Ovary (tissue), 7 donors: ENCODE measurements at regions not wholly inside any gene's neighbourhood (a gene's known extent, or its start where the extent isn't known, plus 50 kb on each side); places are given as distances from the start of the nearest gene placed in this dataset.
"Not testable (repeated sequence)": the region's sequence is repeated elsewhere in the genome, so short reads cannot be mapped to it uniquely, and the experiment has no call there.

ENCODE experiments used
- DNase-seq, 5 donors: peaks; one replicate each; pipeline ENCODE4 v3.0.0-alpha.2; 2019 to 2020
- H3K27ac ChIP-seq, 2 donors: fragments of 200-600 bp; one replicate each; pipeline versions ENCODE4 v1.5.1 to v1.8.0; 2019 to 2022
- H3K27me3 ChIP-seq: fragments of 200-600 bp; one replicate; pipeline ENCODE4 v1.8.0; 2022
- H3K36me3 ChIP-seq: fragments of 200-600 bp; sonication (generic); one replicate; pipeline ENCODE4 v1.5.1; 2019
- H3K4me1 ChIP-seq: one replicate; pipeline ENCODE4 v1.8.1; 2013; ENCODE audit warnings: mild to moderate bottlenecking, moderate library complexity; ENCODE audit not compliant: insufficient read depth
- H3K4me3 ChIP-seq: fragments of 200-600 bp; sonication (generic); one replicate; pipeline ENCODE4 v1.5.1; 2017
- H3K9me3 ChIP-seq, 2 donors: fragments of 200-600 bp in 1 of 2; sonication (generic) in 1 of 2; one replicate each; pipeline versions ENCODE4 v1.5.1 to v1.8.1; 2013 to 2019; ENCODE audit warnings: mild to moderate bottlenecking in 1 of 2, moderate library complexity in 1 of 2
- EP300 ChIP-seq: sonication (generic); formaldehyde crosslinking; IDR thresholded peaks from one replicate; pipeline ENCODE4 v1.6.1; 2017; ENCODE audit warnings: antibody characterized with exemption
- POLR2A ChIP-seq: fragments of 450-650 bp; IDR thresholded peaks from one replicate; pipeline ENCODE4 v1.6.1; 2017; ENCODE audit warnings: antibody characterized with exemption, mild to moderate bottlenecking, moderate library complexity
- WGBS, 3 donors: extraction: QIAGEN DNeasy Blood & Tissue Kit in 1 of 3; methylation state at CpG; one replicate each; pipeline versions ENCODE4 v1.1.5 to v1.1.7; 2013 to 2017; 5-methylcytosine and 5-hydroxymethylcytosine counted together
- intact Hi-C, 4 donors: fragments of 100-400 bp; cut with DNase I; formaldehyde crosslinking; loops; one replicate each; pipeline versions ENCODE4 v1.11.0 to v1.15.1; 2022 to 2023
- TF ChIP-seq, protein P1 (sequence below), 3 donors: fragments of 450-650 bp in 2 of 3; fragments of 200-600 bp in 1 of 3; IDR thresholded peaks; one replicate each; pipeline versions ENCODE4 v1.5.1 to v1.8.0; 2016 to 2022; ENCODE audit warnings: antibody characterized with exemption in 3 of 3, mild to moderate bottlenecking in 1 of 3
- donor health status: DM: no; HTN: no; CAD: no; lungs with moderate emphysema.
- donor health status: DM: no; HTN: no; CAD: no.
- donor health status: Bipolar disorder and iron deficiency.
- donor health status: DM: no; HTN: no; CAD: no.
- donor health status: DM: yes; HTN: yes; CAD: no.

DNA sequence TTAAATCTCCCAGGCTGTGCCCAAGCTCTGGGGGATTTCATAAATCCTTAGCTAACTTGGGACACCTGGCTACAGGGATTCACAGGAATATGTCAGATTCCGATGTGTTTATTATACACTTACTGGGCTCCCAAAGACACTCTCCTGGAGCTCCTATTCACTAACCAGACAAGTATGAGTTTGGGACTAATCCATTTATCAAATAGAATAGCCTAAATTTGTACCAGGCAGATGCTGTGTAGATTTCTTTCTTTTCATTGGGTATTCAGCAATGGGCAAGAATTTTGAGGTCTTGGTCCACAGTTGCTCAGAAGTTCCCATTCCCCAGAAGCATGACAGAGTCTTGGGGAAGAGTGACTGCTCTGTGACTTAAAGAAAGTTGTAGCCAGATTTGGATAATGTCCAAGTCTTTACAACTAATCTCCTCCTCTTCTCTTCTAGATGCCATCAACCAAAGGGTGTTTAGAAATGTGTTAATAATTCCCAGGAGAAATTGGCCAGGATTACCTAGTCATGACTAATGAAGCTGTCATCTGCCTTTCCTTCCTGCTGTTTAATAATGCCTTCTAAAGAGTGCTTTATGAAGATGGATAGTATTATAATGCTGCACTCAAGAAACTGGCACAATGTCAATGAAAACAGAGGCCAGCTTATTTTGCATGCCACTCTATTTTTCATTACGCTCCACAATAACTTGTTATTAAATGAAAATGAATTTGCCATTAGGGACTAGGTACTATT, 120.9 kb downstream of the CHIC2 start:
- 78 to 80% (median 80%) methylated on average over 2 of the region's 2 CpGs for WGBS, 3 donors
- no peaks in the 10 kb centered on the region for H3K27me3 ChIP-seq
- DNase-seq, result no peak
- intact Hi-C loops, result no loop called here
- no peaks in the 10 kb centered on the region for H3K9me3 ChIP-seq
- no peaks in the 10 kb centered on the region for H3K36me3 ChIP-seq
- no peaks in the 10 kb centered on the region for H3K4me1 ChIP-seq
- H3K27ac ChIP-seq, result no peak overlapping the region
- no peak for TF ChIP-seq EP300
- no peak for TF ChIP-seq POLR2A
- TF ChIP-seq, protein P1, sequence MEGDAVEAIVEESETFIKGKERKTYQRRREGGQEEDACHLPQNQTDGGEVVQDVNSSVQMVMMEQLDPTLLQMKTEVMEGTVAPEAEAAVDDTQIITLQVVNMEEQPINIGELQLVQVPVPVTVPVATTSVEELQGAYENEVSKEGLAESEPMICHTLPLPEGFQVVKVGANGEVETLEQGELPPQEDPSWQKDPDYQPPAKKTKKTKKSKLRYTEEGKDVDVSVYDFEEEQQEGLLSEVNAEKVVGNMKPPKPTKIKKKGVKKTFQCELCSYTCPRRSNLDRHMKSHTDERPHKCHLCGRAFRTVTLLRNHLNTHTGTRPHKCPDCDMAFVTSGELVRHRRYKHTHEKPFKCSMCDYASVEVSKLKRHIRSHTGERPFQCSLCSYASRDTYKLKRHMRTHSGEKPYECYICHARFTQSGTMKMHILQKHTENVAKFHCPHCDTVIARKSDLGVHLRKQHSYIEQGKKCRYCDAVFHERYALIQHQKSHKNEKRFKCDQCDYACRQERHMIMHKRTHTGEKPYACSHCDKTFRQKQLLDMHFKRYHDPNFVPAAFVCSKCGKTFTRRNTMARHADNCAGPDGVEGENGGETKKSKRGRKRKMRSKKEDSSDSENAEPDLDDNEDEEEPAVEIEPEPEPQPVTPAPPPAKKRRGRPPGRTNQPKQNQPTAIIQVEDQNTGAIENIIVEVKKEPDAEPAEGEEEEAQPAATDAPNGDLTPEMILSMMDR (IDR thresholded peaks at IDR 0.05), result no peak
- no peak overlapping the region for H3K4me3 ChIP-seq

DNA sequence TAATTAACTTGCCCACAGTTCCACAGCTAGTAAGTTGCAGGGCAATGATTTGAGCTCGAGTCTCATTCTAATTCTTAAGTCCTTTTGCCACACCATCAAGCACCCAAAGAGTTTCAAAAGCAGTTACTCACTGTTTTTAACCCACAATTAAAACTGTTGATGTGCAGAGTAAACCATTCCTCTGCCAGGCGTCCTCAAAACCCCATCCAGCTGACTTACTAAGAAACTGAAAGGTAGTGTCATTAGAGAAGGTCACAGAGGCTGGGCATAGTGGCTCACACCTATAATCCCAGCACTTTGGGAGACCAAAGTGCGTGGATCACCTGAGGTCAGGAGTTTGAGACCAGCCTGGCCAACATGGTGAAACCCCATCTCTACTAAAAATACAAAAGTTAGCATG, 121.7 kb downstream of the CHIC2 start:
- Histone ChIP-seq H3K9me3 (no peaks in the 10 kb centered on the region), H3K4me3 (no peak overlapping the region), H3K27me3 (no peaks in the 10 kb centered on the region), H3K4me1 (no peaks in the 10 kb centered on the region), H3K27ac (no peak overlapping the region), H3K36me3 (no peaks in the 10 kb centered on the region)
- DNase-seq, result no peak
- intact Hi-C loops, result no loop called here
- TF ChIP-seq EP300 (no peak), POLR2A (no peak)
- TF ChIP-seq, protein P1 (IDR thresholded peaks at IDR 0.05), result no peak
- WGBS, 3 donors, result 76 to 90% (median 84%) methylated on average over 3 of the region's 3 CpGs

DNA sequence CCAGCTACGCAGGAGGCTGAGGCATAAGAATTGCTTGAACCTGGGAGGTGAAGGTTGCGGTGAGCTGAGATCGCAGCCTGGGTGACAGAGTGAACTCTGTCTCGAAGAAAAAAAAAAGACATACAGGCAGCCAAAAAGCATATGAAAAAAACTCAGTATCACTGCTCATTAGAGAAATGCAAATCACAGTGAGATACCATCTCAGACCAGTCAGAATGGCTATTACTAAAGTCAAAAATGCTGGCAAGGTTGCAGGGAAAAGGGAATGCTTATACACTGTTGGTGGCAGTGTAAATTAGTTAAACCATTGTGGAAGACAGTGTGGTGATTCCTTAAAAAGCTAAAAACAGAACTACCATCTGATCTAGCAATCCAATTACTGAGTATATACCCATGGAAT, 123.1 kb downstream of the CHIC2 start:
- intact Hi-C loops, result no loop called here
- WGBS, 3 donors, result 96 to 98% (median 96%) methylated on average over 4 of the region's 4 CpGs
- DNase-seq, result no peak
- TF ChIP-seq EP300, result no peak
- TF ChIP-seq, protein P1 (IDR thresholded peaks at IDR 0.05), result no peak
- TF ChIP-seq POLR2A, result no peak
- Histone ChIP-seq H3K27ac (no peak overlapping the region), H3K27me3 (no peaks in the 10 kb centered on the region), H3K4me1 (no peaks in the 10 kb centered on the region), H3K36me3 (no peaks in the 10 kb centered on the region), H3K4me3 (no peak overlapping the region), H3K9me3 (no peaks in the 10 kb centered on the region)

DNA sequence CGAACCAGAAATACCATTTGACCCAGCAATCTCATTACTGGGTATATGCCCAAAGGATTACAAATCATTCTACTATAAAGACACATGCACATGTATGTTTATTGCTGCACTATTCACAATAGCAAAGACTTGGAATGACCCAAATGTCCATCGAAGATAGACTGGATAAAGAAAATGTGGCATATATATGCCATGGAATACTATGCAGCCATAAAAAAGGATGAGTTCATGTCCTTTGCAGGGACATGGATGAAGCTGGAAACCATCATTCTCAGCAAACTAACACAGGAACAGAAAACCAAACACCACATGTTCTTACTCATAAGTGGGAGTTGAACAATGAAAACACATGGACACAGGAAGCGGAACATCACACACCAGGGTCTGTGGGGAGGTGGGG, 124.5 kb downstream of the CHIC2 start:
- H3K4me3 ChIP-seq, H3K27me3 ChIP-seq, H3K36me3 ChIP-seq, H3K9me3 ChIP-seq, H3K27ac ChIP-seq, H3K4me1 ChIP-seq, DNase-seq, intact Hi-C loops: not testable (repeated sequence)
- WGBS, 3 donors, result 94 to 97% (median 94%) methylated on average over 3 of the region's 3 CpGs

DNA sequence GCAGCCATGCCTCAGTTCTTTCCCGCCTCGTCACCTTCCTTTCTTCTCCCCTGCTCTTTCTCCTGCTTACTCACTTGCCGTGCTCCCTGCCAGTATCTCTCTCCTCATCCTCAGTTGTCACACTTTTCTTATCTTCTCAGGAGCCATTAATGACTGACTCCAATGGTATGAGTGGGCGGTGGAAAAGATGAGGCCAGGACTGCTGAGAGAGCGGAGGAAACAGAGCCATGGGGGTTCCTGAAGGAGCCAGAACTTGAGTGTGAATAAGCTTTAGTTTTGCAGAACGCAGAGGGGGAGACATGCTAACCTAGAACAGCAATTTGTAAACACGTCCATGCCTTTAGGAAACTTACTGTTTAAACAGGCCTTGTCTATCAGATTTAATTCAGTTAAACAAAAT, 126.5 kb downstream of the CHIC2 start:
- DNase-seq, result no peak
- Histone ChIP-seq H3K27ac (no peak overlapping the region), H3K4me1 (no peaks in the 10 kb centered on the region), H3K27me3 (no peaks in the 10 kb centered on the region), H3K4me3 (no peak overlapping the region), H3K9me3 (no peaks in the 10 kb centered on the region), H3K36me3 (no peaks in the 10 kb centered on the region)
- 61 to 70% (median 68%) methylated on average over 7 of the region's 7 CpGs for WGBS, 3 donors
- TF ChIP-seq, protein P1 (IDR thresholded peaks at IDR 0.05), result no peak
- TF ChIP-seq POLR2A (no peak), EP300 (no peak)
- intact Hi-C loops, result no loop called here
